Common myeloid progenitor, CD34-positive (primary cell): ENCODE measurements at regions not wholly inside any gene's neighbourhood (a gene's known extent, or its start where the extent isn't known, plus 50 kb on each side); places are given as distances from the start of the nearest gene placed in this dataset.
"Not testable (repeated sequence)": the region's sequence is repeated elsewhere in the genome, so short reads cannot be mapped to it uniquely, and the experiment has no call there.

Experiments
- CTCF ChIA-PET: fragments of 350-600 bp; sonication (Branson Sonifier 250); formaldehyde crosslinking; loops from one replicate; lab custom pipeline; 2021; ENCODE audit warnings: antibody characterized with exemption; lab: Charles Lee
- POLR2A ChIA-PET: fragments of 350-600 bp; sonication (Branson Sonifier 250); formaldehyde crosslinking; loops from one replicate; lab custom pipeline; 2021; ENCODE audit warnings: antibody characterized with exemption; lab: Charles Lee
- DNase-seq, 3 donors: peaks; one replicate each; pipeline versions ENCODE4 v3.0.0 to v3.0.0-alpha.2; 2013
- H3K27ac ChIP-seq, 2 experiments: 1 replicate in 1 of 2; 2 replicates in 1 of 2; pipeline ENCODE4 v1.7.0; 2013; ENCODE audit warnings: inconsistent platforms in 2 of 2, low read length in 2 of 2, mild to moderate bottlenecking in 2 of 2, low read depth in 1 of 2, moderate library complexity in 1 of 2; ENCODE audit not compliant: severe bottlenecking in 2 of 2, insufficient read depth in 1 of 2, poor library complexity in 1 of 2
- H3K27me3 ChIP-seq, 5 experiments: replicated peaks in 2 of 5; 1 replicate in 3 of 5; 2 replicates in 2 of 5; pipeline versions ENCODE4 v1.6.1 to v1.7.0; 2013; ENCODE audit warnings: low read length in 4 of 5, mild to moderate bottlenecking in 2 of 5, moderate library complexity in 2 of 5, inconsistent platforms in 1 of 5; ENCODE audit not compliant: insufficient read depth in 5 of 5, control insufficient read depth in 4 of 5
- H3K36me3 ChIP-seq, 4 experiments: 1 replicate in 2 of 4; 2 replicates in 2 of 4; pipeline versions ENCODE4 v1.6.1 to v1.7.0; 2013; ENCODE audit warnings: low read length in 3 of 4, control low read depth in 1 of 4, mild to moderate bottlenecking in 1 of 4; ENCODE audit not compliant: control insufficient read depth in 4 of 4, insufficient read depth in 4 of 4
- H3K4me1 ChIP-seq, 4 experiments: 1 replicate in 3 of 4; 2 replicates in 1 of 4; pipeline versions ENCODE4 v1.6.1 to v1.7.1; 2013; ENCODE audit warnings: low read length in 3 of 4, mild to moderate bottlenecking in 3 of 4, control low read depth in 1 of 4, inconsistent platforms in 1 of 4, moderate library complexity in 1 of 4; ENCODE audit not compliant: control insufficient read depth in 4 of 4, insufficient read depth in 4 of 4; ENCODE audit errors: control extremely low read depth in 1 of 4
- H3K4me3 ChIP-seq, 7 experiments: 1 replicate in 4 of 7; 2 replicates in 3 of 7; pipeline versions ENCODE4 v1.5.1 to v1.7.0; 2013; ENCODE audit warnings: mild to moderate bottlenecking in 7 of 7, low read length in 6 of 7, moderate library complexity in 6 of 7, inconsistent platforms in 2 of 7, low read depth in 2 of 7, control low read depth in 1 of 7; ENCODE audit not compliant: insufficient read depth in 4 of 7, control insufficient read depth in 1 of 7; ENCODE audit errors: extremely low read depth in 1 of 7
- H3K9me3 ChIP-seq, 5 experiments: 1 replicate in 4 of 5; 2 replicates in 1 of 5; pipeline versions ENCODE4 v1.6.1 to v1.7.1; 2013; ENCODE audit warnings: low read length in 4 of 5, mild to moderate bottlenecking in 2 of 5, inconsistent platforms in 1 of 5, low read depth in 1 of 5, moderate library complexity in 1 of 5; ENCODE audit not compliant: control insufficient read depth in 4 of 5, insufficient read depth in 2 of 5; ENCODE audit errors: control extremely low read depth in 1 of 5
- WGBS: methylation state at CpG from one replicate; pipeline ENCODE4 v1.1.5; 2013; ENCODE audit not compliant: insufficient coverage; 5-methylcytosine and 5-hydroxymethylcytosine counted together

- Histone ChIP-seq H3K9me3 (no peaks in the 10 kb centered on the region), H3K36me3 (no peaks in the 10 kb centered on the region), H3K27me3 (no peaks in the 10 kb centered on the region), H3K4me1 (peaks cover 0 to 8% (median 5%) of the 10 kb centered on the region in 4 experiments), H3K4me3 (no peak overlapping the region), H3K27ac (no peak overlapping the region)
- ChIA-PET CTCF (no interaction called here), POLR2A (no interaction called here)
- no peak for DNase-seq
- 100% methylated on average over 2 of the region's 3 CpGs for WGBS
Measured at GRCh38 chr7:106504207-106504606, 156.8 kb downstream of the CCDC71L start.

DNA sequence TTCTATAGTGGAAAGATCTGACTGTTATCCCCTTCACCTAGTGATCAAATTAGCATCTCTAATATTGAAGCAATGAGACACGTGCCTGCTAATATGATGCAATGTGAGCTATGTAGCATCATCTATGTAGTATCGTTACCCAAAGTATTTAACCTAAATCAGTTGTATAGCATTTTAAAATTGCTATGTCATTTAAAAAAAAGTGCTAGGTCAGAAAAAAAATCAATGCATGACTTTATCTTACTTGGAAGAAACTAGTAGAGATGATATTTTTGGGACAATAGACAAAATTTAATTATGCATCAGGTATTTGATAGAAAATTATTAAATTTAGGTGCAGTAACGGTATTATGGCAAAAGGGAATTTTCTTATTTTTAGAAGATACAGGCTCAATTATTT lies 157.3 kb downstream of the CCDC71L start:
- H3K36me3 ChIP-seq, result no peaks in the 10 kb centered on the region
- H3K4me1 ChIP-seq, result peaks cover 0 to 8% (median 5%) of the 10 kb centered on the region in 4 experiments
- H3K4me3 ChIP-seq, result no peak overlapping the region
- no peaks in the 10 kb centered on the region for H3K27me3 ChIP-seq
- CTCF ChIA-PET, result interaction anchor here (1.2 kb wide), 1 partner anchor 18 kb away, joined by 3 read pairs; no protein-coding TSS in a partner anchor
- no peaks in the 10 kb centered on the region for H3K9me3 ChIP-seq
- POLR2A ChIA-PET, result no interaction called here
- no peak for DNase-seq
- no peak overlapping the region for H3K27ac ChIP-seq
- WGBS, result 100% methylated on average over 1 of the region's 3 CpGs

DNA sequence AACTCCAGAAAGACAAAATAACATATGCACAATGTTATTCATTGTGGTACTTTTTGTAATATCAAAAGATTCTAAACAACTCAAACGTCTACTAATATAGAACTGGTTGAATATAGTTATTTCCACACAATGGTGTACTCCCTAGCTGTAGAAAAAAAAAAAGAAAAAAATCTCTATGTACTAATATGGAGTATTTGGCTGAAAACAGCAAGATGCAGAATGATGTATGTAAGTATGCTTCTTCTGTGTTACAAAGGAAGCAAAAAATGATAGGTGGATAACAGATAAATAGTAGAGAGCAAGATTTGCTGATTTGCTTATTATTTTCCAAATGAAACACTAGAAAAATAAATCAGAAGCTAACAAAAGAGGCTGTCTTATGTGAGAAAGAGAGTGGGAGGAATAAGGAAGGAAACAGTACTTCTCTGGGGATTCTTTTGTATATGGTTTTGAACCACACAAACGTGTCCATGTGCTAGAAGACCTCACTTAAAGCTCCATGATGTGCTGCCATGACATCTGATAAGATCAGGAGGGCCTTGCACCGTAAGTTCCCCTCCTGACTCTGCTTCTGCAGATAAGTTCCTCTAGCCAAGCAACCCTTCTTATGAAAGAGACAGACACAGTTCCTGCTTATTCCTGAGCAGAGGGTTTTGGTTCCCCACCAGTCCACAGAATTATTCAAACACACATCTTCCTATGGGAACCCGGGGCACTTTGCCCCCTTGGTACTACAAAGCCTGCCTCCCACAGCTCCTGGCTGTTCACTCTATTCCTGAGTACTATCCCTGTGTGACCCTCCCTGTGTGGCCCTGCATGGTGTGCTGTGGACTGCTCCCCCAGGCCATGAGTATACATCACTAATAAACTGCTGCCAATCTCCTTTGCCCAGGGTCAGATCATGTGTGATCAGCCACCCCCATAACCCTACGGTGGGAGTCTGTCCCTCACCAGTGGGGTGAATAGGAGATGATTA lies 159.1 kb downstream of the CCDC71L start:
- H3K9me3 ChIP-seq, result no peaks in the 10 kb centered on the region
- H3K4me3 ChIP-seq, result no peak overlapping the region
- H3K4me1 ChIP-seq, result peaks cover 0 to 8% (median 5%) of the 10 kb centered on the region in 4 experiments
- no peaks in the 10 kb centered on the region for H3K36me3 ChIP-seq
- H3K27ac ChIP-seq, result peak overlapping the region; percentile 0 to 70
- CTCF ChIA-PET, result no interaction called here
- peak; percentile 46 to 70 (median 53) for DNase-seq
- H3K27me3 ChIP-seq, result no peaks in the 10 kb centered on the region
- WGBS, result 4% methylated on average over 3 of the region's 5 CpGs
- POLR2A ChIA-PET, result no interaction called here

DNA sequence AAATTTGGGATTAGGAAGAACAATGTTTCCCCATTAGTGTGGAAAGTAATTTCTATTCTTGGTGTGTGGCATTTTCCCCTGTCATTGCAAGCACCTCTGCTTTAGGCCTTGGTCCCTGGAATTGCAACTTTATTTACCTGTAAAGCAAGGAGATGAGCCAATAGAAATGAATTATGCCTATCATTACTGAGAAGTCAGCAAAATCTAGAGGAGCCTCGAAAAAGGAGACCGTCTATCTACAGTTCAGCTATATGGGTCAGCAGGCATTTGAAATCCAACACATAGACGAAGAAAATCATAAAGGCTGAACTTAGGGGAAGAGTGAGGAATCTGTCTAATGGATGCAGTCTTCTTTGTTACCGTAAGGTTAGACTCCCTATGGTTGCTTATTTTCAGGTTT lies 161.1 kb downstream of the CCDC71L start:
- H3K4me3 ChIP-seq, result no peak overlapping the region
- ChIA-PET POLR2A (no interaction called here), CTCF (interaction anchor here (0.9 kb wide), 1 partner anchor 16 kb away, joined by 3 read pairs; no protein-coding TSS in a partner anchor)
- 100% methylated on average over 4 of the region's 4 CpGs for WGBS
- no peaks in the 10 kb centered on the region for H3K9me3 ChIP-seq
- H3K36me3 ChIP-seq, result no peaks in the 10 kb centered on the region
- H3K27me3 ChIP-seq, result no peaks in the 10 kb centered on the region
- peaks cover 0 to 8% (median 5%) of the 10 kb centered on the region in 4 experiments for H3K4me1 ChIP-seq
- DNase-seq, result no peak
- H3K27ac ChIP-seq, result no peak overlapping the region

- H3K4me1 ChIP-seq, POLR2A ChIA-PET, DNase-seq, H3K9me3 ChIP-seq, H3K4me3 ChIP-seq, CTCF ChIA-PET, H3K27me3 ChIP-seq, H3K27ac ChIP-seq, H3K36me3 ChIP-seq: not testable (repeated sequence)
- no CpG with 5 or more reads among the region's 2 CpGs for WGBS
Measured at GRCh38 chr7:106498005-106498404, 163.0 kb downstream of the CCDC71L start.

- no peaks in the 10 kb centered on the region for H3K4me1 ChIP-seq
- WGBS, result 94% methylated on average over 8 of the region's 9 CpGs
- H3K4me3 ChIP-seq, result no peak overlapping the region
- no peak overlapping the region for H3K27ac ChIP-seq
- no peak for DNase-seq
- ChIA-PET CTCF (no interaction called here), POLR2A (no interaction called here)
- peaks cover 0 to 15% (median 3%) of the 10 kb centered on the region in 5 experiments for H3K9me3 ChIP-seq
- H3K36me3 ChIP-seq, result no peaks in the 10 kb centered on the region
- H3K27me3 ChIP-seq, result no peaks in the 10 kb centered on the region
Measured at GRCh38 chr7:106493041-106493731, 167.8 kb downstream of the CCDC71L start.

GRCh38 chr7:106488465-106488864 lies 172.5 kb downstream of the CCDC71L start:
- H3K4me1 ChIP-seq, result no peaks in the 10 kb centered on the region
- no peak for DNase-seq
- no peaks in the 10 kb centered on the region for H3K36me3 ChIP-seq
- CTCF ChIA-PET, result no interaction called here
- H3K4me3 ChIP-seq, result no peak overlapping the region
- 75% methylated on average over 4 of the region's 5 CpGs for WGBS
- H3K27me3 ChIP-seq, result no peaks in the 10 kb centered on the region
- H3K9me3 ChIP-seq, result peaks cover 0 to 15% (median 3%) of the 10 kb centered on the region in 5 experiments
- no peak overlapping the region for H3K27ac ChIP-seq
- POLR2A ChIA-PET, result no interaction called here
